Fibroblast of lung (primary cell): ENCODE measurements at regions not wholly inside any gene's neighbourhood (a gene's known extent, or its start where the extent isn't known, plus 50 kb on each side); places are given as distances from the start of the nearest gene placed in this dataset.

Experiments
- CTCF ChIP-seq, 2 donors: IDR thresholded peaks in 1 of 2; conservative IDR thresholded peaks in 1 of 2; 1 replicate in 1 of 2; 2 replicates in 1 of 2; pipeline ENCODE4 v1.5.1; 2011 to 2012; ENCODE audit warnings: low read length in 2 of 2, control low read depth in 1 of 2, inconsistent platforms in 1 of 2, low read depth in 1 of 2, mild to moderate bottlenecking in 1 of 2
- EZH2 ChIP-seq: IDR thresholded peaks from 2 replicates; pipeline ENCODE4 v1.5.1; 2012; ENCODE audit warnings: low read length, control low read depth, mild to moderate bottlenecking; ENCODE audit errors: missing control alignments

DNA sequence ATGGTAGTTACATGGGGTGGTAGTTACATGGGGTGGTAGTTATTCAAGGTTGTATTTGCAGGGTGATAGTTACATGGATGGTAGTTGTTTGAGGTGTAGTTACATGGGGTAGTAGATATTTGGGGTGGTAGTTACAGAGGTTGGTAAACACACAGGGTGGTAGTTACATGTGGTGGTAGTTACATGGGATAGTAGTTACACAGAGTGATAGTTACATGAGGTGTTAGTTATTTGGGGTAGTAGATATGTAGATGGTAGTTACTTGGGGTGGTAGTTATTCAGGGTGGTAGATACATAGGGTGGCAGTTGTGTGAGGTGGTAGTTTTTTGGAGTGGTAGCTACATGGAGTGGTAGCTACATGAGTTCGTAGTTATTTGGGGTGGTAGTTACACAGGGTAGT lies 221.3 kb upstream of the CST7 start:
- TF ChIP-seq CTCF (conservative IDR thresholded peaks at IDR 0.05 in 1 of 2, IDR thresholded peaks at IDR 0.05 in 1 of 2; ENCODE audit: low read depth in 1 of 2, low read length in 2 of 2) = no peak
- TF ChIP-seq EZH2 = no peak
